ENCODE measurements at regions not wholly inside any gene's neighbourhood (a gene's known extent, or its start where the extent isn't known, plus 50 kb on each side); places are given as distances from the start of the nearest gene placed in this dataset.

DNA sequence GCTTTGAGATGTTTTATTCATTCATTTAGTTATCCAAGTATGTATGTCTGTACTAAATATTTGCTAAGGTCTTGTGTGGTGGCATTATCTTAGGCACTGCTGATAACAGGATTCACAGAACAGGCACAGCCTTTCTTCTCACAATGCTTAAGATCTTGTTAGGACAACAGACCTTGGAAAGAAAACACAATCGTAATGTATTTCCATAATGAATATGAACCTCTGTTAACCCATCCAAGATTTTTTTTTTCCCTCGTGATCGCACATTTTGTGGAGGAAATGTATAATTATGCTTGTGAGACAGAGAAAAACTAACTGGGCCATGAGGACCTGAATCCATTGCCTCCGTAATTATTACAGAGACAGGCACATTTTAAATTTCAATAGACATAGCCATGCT, 121.9 kb downstream of the NPIPB5 start:
- no peak overlapping the region for H3K4me3 ChIP-seq (ENCODE audit: low read depth, low read length)
- no TSS peak for BruUV-seq (replicated peaks)
- POLR2A ChIA-PET, result no interaction called here
- intact Hi-C loops (cut with micrococcal nuclease; ENCODE audit: unreplicated experiment), result no loop called here
- TF ChIP-seq, protein P1, sequence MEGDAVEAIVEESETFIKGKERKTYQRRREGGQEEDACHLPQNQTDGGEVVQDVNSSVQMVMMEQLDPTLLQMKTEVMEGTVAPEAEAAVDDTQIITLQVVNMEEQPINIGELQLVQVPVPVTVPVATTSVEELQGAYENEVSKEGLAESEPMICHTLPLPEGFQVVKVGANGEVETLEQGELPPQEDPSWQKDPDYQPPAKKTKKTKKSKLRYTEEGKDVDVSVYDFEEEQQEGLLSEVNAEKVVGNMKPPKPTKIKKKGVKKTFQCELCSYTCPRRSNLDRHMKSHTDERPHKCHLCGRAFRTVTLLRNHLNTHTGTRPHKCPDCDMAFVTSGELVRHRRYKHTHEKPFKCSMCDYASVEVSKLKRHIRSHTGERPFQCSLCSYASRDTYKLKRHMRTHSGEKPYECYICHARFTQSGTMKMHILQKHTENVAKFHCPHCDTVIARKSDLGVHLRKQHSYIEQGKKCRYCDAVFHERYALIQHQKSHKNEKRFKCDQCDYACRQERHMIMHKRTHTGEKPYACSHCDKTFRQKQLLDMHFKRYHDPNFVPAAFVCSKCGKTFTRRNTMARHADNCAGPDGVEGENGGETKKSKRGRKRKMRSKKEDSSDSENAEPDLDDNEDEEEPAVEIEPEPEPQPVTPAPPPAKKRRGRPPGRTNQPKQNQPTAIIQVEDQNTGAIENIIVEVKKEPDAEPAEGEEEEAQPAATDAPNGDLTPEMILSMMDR (IDR thresholded peaks at IDR 0.05; ENCODE audit: insufficient read depth in 1 of 2, low read depth in 1 of 2, low read length in 1 of 2, severe bottlenecking in 1 of 2, unreplicated experiment in 1 of 2), result no peak
- no peaks in the 10 kb centered on the region for H3K4me1 Mint-ChIP-seq (ENCODE audit: low read depth, unreplicated experiment)
- H3K9me3 ChIP-seq, result no peaks in the 10 kb centered on the region
- no peaks in the 10 kb centered on the region for H3K36me3 ChIP-seq (ENCODE audit: control insufficient read depth, insufficient read depth, low read length)
- H3K27me3 ChIP-seq (replicated peaks; ENCODE audit: control insufficient read depth, insufficient read depth, low read length), result no peaks in the 10 kb centered on the region
- DNase-seq, result no peak
- H3K27ac Mint-ChIP-seq (ENCODE audit: unreplicated experiment), result no peak overlapping the region
- no peaks in the 10 kb centered on the region for H3K4me1 ChIP-seq
- no peaks in the 10 kb centered on the region for H3K27me3 Mint-ChIP-seq (ENCODE audit: insufficient read depth, unreplicated experiment)
- CTCF ChIA-PET, result no interaction called here
- H3K9me3 Mint-ChIP-seq (ENCODE audit: unreplicated experiment), result no peaks in the 10 kb centered on the region
- no peaks in the 10 kb centered on the region for H3K36me3 Mint-ChIP-seq (ENCODE audit: insufficient read depth, unreplicated experiment)
- no peak overlapping the region for H3K4me3 Mint-ChIP-seq (ENCODE audit: unreplicated experiment)

DNA sequence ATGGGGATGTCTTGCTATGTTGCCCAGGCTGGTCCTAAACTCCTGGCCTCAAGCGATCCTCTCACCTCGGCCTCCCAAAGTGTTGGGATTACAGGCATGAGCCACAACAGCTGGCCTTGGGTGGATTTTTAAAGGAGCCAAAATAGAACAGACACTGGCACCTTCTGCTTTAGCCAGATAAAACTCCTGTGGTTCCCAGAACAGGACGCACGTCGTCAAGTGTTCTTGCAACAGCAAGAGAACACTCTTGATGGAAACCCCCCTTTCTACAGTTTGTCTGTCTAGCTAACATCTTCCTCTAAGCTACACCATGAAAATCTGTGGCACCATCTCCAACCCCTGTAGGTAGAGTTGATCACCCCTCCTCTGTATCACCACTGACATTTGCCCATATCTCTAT, 122.6 kb downstream of the NPIPB5 start:
- Mint-ChIP-seq H3K4me1 (ENCODE audit: low read depth, unreplicated experiment) (no peaks in the 10 kb centered on the region), H3K4me3 (ENCODE audit: unreplicated experiment) (no peak overlapping the region), H3K36me3 (ENCODE audit: insufficient read depth, unreplicated experiment) (no peaks in the 10 kb centered on the region), H3K27ac (ENCODE audit: unreplicated experiment) (no peak overlapping the region), H3K27me3 (ENCODE audit: insufficient read depth, unreplicated experiment) (no peaks in the 10 kb centered on the region), H3K9me3 (ENCODE audit: unreplicated experiment) (no peaks in the 10 kb centered on the region)
- Histone ChIP-seq H3K4me1 (no peaks in the 10 kb centered on the region), H3K4me3 (ENCODE audit: low read depth, low read length) (no peak overlapping the region), H3K9me3 (no peaks in the 10 kb centered on the region), H3K36me3 (ENCODE audit: control insufficient read depth, insufficient read depth, low read length) (no peaks in the 10 kb centered on the region), H3K27me3 (replicated peaks; ENCODE audit: control insufficient read depth, insufficient read depth, low read length) (no peaks in the 10 kb centered on the region)
- no TSS peak for BruUV-seq (replicated peaks)
- TF ChIP-seq, protein P1 (IDR thresholded peaks at IDR 0.05; ENCODE audit: insufficient read depth in 1 of 2, low read depth in 1 of 2, low read length in 1 of 2, severe bottlenecking in 1 of 2, unreplicated experiment in 1 of 2), result no peak
- ChIA-PET CTCF (no interaction called here), POLR2A (no interaction called here)
- no peak for DNase-seq
- intact Hi-C loops (cut with micrococcal nuclease; ENCODE audit: unreplicated experiment), result no loop called here

DNA sequence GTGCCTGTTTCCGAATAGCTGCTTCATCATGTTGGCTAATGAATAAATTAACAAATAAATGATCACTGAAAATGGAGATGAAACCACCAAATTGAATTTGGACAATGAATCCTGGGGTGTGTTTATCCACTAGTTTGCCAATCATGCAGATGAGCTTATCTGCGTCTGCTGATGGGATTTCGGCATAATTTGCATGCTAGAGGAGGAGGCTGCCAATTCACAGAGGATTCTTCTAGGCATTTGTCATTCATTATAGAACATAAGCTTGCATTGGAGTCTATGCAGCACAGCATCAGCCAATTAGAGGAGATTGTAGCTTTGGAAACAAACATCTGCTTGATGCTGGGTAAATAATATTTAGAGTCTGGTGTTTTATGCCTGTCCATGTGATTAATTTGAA, 123.1 kb downstream of the NPIPB5 start:
- TF ChIP-seq, protein P1 (IDR thresholded peaks at IDR 0.05; ENCODE audit: insufficient read depth in 1 of 2, low read depth in 1 of 2, low read length in 1 of 2, severe bottlenecking in 1 of 2, unreplicated experiment in 1 of 2), result no peak
- no peak overlapping the region for H3K27ac Mint-ChIP-seq (ENCODE audit: unreplicated experiment)
- ChIA-PET POLR2A (no interaction called here), CTCF (no interaction called here)
- no peaks in the 10 kb centered on the region for H3K36me3 ChIP-seq (ENCODE audit: control insufficient read depth, insufficient read depth, low read length)
- H3K4me3 ChIP-seq (ENCODE audit: low read depth, low read length), result no peak overlapping the region
- no peaks in the 10 kb centered on the region for H3K4me1 ChIP-seq
- DNase-seq, result no peak
- no peaks in the 10 kb centered on the region for H3K27me3 Mint-ChIP-seq (ENCODE audit: insufficient read depth, unreplicated experiment)
- H3K4me1 Mint-ChIP-seq (ENCODE audit: low read depth, unreplicated experiment), result no peaks in the 10 kb centered on the region
- no TSS peak for BruUV-seq (replicated peaks)
- H3K36me3 Mint-ChIP-seq (ENCODE audit: insufficient read depth, unreplicated experiment), result no peaks in the 10 kb centered on the region
- intact Hi-C loops (cut with micrococcal nuclease; ENCODE audit: unreplicated experiment), result no loop called here
- no peaks in the 10 kb centered on the region for H3K9me3 Mint-ChIP-seq (ENCODE audit: unreplicated experiment)
- no peak overlapping the region for H3K4me3 Mint-ChIP-seq (ENCODE audit: unreplicated experiment)
- H3K27me3 ChIP-seq (replicated peaks; ENCODE audit: control insufficient read depth, insufficient read depth, low read length), result no peaks in the 10 kb centered on the region
- no peaks in the 10 kb centered on the region for H3K9me3 ChIP-seq

All from Caco-2 (cell line).